HG03439 (cell line): ENCODE measurements at regions not wholly inside any gene's neighbourhood (a gene's known extent, or its start where the extent isn't known, plus 50 kb on each side); places are given as distances from the start of the nearest gene placed in this dataset.
"Not testable (repeated sequence)": the region's sequence is repeated elsewhere in the genome, so short reads cannot be mapped to it uniquely, and the experiment has no call there.

Source experiments
- ATAC-seq: cut with Tn5 transposase; IDR thresholded peaks from one replicate; pipeline ENCODE4 v1.9.1; 2021; ENCODE audit warnings: mild to moderate bottlenecking, moderate library complexity; ENCODE audit not compliant: unreplicated experiment

DNA sequence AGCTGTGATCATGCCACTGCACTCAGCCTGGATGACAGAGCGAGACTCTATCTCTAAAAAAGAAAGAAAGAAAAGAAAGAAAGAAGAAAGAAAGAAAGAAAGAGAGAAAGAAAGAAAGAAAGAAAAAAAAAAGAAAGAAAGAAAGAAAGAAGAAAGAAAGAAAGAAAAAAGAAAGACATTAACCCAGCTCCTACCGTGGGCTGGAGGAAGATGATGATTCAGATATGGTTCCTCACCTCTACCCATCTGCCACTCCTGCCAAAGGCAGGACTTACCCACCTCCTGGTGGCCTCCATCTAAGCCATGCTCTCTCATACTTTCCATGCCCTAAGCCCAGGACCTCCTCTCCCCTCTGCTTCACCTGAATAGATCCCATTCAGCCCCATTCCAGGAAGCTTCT, 93.3 kb upstream of the LHX1 start:
- no peak for ATAC-seq

DNA sequence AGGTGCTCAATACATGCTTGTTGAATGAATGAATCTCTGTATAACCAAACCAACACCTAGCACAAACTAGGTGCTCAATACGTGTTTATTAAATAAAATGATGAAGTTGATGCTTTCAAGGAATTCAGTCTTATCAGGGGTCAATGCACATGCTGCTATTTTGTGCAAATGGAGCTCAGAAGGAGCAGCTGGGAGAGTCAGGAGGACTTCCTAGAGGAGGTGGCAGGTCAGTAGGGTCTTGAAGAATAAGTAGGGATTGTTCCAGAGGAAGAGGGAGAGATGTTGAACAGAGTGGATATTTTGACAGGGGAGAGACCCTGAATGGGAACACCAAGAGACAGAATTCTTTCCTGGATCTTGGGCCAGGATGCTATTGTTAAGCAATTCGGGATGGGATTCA, 92.7 kb upstream of the LHX1 start:
- ATAC-seq = no peak

DNA sequence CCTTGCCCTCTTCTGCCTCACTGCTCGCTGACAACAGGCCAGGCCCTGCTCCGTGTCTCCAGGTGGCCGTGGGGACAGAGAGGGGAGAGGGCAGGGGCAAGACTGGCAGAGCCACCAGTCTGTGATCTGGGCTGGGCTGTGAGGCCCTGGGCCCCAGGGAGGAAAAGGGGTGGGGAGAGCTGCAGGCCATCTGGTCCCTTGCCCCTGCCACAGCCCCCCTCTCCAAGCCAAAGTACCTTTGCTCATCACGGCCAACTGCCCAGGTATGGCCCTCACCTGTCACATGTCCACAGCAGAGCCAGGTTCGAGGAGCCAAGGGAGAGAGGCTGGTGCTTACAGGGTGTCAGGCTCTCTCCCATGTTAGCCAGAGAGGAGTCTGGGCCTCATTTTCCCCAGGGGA, 91.4 kb upstream of the LHX1 start:
- no peak for ATAC-seq

DNA sequence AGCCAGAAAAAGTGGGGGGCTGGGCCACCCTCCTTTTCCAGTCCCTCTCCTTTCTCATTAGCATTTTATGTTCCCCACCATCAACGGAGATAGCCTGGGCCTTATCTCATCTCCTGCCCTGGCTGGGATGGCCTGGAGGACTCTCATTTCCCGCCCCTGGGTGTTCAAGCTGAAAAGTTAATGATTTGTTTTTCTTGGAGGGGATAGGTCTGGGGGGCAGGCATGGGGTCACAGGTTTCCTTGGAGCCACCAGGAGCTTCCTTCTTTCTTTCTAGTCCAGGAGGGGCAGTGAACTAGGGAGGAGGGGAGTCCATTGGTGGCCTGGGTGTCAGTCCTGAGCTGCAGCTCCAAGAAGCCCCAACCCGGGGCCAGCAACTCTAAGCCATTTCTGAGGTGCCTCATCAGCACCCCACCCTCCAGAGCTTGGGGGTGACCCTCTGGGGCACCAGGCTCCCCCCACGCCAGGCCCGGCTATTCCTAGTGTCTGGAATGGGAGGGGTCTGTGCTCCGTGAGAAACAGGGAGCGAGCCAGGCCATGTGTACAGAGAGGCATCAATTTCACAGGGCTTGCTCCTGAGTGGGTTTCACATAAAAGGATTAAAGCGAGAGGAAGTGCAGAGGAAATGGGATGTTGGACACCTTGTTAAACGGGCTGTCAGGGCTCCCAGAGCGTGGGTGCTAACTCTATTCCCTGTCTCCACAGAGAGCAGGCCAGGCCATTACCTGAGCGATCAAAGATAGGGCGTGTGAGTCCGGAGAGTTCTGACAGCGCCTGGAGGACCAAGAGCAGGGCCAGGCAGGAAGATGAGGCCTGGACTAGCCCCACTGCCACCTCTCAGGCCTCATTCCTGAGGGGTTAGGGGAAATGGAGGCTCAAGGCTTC, 90.6 kb upstream of the LHX1 start:
- ATAC-seq = no peak

DNA sequence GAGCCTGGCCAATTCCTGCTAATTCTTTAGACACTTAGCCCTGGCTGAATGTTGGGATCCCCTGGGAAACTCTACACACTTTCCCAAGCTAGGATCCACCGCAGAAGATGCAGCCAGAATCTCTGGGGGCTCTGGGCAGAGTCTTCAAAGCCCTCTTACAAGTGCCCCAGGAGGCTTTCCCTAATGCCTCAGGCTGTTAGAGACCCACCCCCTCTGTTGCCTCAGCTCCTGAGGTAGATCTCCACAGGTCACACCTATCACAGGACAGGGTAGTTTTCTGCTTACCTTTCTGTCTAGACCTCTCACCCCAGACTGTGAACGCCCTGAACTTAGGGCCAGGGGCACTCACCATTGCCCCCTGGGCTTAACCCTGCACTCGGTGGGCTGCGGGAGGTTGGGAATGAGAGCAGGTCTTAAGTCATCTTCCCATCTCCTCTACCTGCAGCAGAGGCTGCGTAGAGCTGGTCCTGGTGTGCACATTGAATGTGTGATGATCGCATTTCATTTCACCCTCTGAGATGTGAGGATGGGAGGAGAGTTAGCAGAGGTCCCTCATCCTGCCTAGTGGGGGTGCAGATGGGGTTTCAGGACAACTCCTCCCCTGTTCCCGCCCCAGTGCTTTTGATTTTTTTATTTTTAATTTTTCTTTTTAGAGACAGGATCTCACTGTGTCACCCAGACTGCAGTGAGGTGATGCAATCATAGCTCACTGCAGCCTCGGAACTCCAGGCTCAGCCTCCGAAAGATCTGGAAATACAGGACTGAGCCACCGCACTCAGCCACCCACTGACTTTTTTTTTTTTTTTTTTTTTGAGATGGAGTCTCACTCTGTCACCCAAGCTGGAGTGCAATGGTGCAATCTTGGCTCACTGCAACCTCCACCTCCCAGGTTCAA, 89.0 kb upstream of the LHX1 start:
- ATAC-seq = no peak

DNA sequence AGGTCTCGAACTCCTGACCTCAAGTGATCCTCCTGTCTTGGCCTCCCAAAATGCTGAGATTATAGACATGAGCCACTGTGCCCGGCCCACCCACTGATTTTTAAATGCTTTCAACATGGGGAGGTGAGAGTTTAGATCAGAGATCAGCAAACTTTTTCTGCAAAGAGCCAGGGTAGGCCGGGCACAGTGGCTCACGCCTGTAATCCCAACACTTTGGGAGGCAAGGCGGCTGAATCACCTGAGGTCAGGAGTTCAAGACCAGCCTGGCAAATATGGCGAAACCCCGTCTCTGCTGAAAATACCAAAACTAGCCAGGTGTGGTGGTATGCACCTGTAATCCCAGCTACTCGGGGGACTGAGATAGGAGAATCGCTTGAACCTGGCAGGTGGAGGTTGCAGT, 88.3 kb upstream of the LHX1 start:
- not testable (repeated sequence) for ATAC-seq

DNA sequence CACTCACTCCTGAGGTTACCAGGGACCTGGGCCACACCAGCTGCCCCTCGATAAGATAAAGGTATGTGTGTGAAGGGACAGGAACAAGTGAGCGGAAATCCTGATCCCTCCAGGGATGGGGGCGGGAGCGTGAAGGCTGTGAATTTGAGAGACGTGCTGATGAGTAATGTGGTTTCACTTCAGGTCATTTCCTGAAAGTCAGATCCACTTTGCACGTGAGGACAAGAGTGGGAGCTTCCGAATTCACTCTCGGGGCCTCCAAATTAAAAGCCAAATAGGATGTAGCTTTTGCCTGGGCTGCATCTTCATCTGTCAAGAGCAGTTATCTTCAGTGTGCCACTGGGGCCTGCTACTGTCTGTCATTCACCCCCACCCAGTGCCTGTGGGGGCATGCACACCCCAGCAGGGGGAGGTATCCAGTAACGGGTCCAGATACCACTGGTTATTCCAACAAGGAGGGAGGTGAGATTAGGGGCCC, 87.4 kb upstream of the LHX1 start:
- ATAC-seq = no peak

DNA sequence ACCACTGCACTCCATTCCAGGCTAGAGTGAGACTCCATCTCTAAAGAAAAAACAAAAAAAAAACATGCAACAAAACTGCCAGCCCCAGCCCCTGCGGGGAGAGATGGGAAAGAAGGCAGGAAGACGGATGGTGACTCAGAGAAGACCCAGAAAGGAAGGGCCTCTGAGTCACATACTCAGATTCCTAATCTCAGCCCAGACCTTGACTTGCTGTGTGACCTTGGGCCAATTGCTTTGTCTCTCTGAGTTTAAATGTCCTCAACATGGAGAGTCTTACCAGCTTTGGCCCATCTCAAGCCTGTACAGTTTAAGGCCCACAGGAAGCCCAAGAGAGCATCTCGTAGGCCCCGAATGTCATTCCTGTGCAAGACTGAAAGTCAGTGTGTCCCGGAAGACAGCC, 86.5 kb upstream of the LHX1 start:
- ATAC-seq = no peak

DNA sequence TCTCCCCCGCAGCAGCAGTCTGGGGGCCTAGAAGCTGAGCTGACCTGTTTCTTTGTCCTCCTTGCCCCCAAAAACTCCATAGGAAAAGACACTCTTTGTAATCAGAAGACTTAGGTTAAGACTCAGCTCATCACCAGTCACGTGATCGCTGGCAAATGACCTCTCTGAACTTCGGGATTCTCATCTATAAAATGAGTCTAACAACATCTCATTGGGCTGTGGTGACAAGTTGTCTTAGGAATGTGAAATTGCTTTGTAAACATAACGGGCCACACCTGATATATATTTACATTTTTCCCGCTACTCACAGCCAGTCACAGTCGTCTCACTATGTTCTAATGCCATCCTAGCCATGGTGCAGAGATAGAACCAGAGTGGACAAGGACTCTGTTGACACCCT, 86.0 kb upstream of the LHX1 start:
- ATAC-seq = no peak

DNA sequence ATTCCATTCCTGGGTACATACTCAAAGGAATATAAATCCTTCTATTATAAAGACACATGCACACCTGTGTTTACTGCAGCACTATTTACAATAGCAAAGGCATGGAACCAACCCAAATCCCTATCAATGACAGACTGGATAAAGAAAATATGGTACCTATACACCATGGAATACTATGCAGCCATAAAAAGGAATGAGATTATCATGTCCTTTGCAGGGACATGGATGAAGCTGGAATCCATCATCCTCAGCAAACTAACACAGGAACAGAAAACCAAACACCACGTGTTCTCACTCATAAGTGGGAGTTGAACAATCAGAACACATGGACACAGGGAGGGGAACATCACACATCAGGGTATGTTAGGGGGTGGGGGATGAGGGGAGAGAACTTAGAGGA, 84.8 kb upstream of the LHX1 start:
- not testable (repeated sequence) for ATAC-seq

DNA sequence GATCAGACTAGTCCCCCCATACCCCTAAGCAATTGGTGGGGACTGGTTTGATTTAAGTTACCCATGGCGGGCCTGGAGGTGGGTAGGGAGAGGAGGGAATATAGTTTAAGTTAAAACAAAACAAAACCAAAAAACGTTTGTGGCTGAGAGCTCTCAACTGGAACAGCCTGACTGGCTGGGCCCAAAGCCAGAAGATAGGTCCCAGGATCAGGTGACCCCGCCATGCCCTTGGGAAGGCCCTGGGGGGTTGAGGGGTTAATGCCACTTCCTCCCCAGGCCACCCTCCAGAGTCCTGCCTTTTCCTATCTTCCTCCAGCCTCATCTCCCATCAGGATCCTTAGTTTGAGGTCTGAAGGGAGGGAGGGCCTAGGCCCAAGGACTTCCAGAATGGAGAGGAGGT, 82.3 kb upstream of the LHX1 start:
- no peak for ATAC-seq

DNA sequence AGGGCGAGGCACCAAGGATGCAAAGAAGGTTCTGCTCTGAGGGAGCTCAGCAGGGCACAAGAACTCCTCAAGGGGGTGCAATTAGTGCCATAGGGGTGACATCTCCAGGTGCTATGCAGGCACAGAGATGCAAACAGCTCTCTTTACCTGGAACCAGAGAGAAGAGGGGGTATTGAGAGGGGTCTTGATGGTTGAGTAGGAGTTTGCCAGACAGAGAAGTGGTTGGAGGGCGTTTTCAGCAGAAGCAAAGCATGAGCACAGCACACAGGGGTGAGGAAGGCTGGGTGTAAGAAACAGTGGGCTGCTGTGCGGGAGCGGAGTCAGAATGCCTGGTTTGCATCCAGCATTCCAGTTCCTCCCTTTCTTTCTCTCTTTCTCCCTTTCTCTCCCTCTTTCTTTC, 81.8 kb upstream of the LHX1 start:
- no peak for ATAC-seq

DNA sequence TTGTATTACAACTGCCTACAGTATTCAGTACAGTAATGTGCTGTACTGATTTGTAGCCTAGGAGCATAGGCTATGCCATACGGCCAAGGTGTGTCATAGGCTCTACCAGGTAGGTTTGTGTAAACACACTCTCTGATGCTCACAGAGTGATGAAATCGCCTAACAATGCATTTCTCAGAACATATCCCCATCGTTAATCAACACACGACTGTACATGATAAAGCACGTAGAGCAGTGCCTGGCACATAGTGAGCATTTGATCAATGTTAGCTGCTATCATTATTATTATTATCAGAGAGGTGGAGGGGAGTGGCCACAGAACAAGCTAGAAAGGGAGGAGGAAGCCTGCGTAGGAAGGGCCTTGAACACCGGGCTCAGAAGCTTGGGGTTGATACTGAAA, 81.1 kb upstream of the LHX1 start:
- ATAC-seq = no peak

DNA sequence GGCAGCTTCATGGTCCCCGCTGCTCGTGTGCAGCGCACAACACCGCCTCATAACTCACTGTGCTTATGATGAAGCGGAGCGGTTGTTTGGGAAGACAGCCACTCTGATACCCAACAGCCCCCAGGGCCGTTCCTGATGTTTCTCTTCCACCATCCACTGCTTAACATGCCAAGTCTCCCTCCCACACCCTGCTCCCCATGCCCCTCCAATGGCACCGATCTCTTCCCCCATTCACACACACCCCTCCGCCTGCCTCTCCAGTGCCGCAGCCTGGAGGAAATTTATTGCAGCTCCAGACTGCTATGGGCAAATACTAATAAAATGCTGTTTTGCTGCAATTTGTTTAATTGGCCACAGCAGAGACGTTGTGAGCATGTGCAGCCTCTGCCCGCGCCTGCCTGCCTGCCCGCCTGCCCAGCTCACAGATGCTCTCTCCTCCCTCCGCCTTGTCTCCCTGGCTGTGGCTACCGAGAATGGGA, 80.3 kb upstream of the LHX1 start:
- ATAC-seq = no peak

DNA sequence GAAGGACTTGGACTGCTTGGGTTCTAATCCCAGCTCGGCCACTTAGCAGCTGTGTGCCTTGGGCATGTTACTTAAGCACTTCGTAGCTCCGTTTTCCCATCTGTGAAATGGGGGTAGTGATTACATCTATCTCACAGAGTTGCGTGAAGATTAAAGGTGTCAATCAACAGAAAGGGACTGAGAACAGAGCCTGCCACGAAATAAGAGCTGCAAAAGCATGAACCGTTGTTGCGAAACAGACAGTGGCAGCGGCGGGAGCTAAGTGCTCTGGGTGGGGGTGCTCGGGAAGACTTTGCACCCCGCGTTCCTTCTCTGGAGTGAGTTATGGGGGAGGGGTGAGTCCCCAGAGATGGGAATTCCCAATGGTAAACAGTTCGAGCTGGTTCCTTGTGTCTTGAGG, 79.6 kb upstream of the LHX1 start:
- no peak for ATAC-seq

DNA sequence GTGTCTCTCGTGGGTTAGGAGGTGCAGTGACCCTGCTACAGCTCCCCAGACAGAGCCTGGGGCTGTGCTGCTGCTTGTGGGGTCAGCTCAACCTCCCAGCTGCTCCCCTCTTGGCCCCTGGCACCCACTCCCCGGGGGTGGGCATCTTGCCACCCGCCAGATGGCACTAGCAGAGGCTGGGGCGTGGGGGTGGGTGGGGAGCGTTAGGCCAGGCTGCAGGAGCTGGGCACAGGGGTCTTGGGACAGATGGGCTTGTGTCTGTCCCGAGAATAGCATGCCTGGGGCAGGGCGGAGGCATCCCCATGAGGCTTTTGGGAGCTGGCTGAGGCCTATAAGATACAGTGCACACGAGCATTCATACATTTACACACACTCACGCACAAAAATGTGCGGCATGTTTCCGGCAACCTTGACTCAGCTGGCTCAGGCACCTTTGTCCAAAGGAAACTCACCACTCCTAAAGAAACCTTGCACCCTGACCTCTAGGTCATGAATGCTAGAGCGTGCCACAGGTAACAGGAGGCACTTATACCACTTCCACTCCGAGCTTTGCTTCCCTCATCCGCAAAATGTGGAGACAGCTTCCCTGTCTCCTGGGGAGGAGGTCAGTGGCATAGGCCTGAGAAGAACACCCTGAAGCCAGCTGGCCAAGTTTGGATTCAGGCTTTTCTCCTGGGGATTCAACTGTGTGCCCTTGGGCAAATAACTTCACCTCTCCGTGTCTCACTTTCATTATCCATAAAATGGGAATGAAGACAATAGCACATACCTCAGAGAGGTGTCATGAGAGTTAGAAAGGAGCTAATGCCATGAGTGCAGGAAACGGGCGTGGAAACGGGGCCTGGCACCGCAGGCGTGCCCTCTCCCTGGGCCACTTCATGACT, 78.9 kb upstream of the LHX1 start:
- ATAC-seq = no peak

DNA sequence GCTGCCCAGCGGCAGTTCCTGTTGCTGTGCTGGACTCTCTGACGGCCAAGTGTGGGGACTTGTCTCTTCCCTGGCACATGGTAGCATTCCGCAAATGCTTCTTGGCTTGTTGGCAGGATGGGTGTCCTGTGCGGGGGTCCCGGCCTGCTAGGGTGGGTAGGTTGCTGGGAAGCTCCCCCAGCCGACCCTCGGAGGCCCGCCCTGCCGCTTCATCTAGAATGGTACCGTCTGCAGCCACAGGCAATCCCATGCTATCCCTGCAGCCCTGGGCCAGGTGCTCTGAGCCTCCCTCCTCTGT, 78.3 kb upstream of the LHX1 start:
- no peak for ATAC-seq

DNA sequence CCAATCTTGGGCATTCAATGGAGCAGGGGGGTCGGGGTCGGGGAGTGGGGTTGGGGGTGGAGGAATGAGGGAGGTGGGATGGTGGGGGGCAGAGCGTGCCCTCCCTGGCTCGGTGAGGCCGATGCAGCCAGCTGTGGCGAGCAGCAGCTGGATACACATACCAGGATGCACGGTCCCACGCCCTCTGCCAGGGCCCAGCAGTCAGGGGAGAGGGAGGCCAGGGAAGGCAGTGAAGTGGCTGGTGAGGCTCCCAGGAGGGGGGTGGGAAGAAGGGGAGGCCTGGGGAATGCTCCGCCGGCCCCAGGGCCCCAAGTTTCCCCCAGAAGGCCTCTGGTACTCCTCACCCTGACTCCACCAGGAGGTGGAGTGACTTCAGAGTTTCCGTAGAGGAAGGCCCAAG, 77.6 kb upstream of the LHX1 start:
- no peak for ATAC-seq

DNA sequence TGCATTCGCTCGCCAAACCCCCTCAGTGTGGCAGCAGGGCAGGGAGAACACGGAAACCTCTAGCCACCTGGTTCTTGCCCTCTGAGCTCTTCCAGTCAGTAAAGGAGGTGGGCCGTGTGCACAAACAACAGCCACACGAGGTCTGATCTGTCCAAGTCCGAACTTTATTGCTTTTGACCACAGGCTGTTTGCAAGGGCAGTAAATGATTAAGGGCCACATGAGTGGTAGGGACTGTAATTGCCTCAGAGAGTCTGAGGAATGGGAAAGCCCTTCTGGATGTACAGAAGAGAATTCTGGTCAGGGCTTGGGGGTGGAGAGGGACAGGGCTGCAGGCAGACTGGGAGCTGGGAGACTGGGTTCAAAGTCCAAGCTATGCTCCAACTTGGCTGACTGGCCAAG, 75.7 kb upstream of the LHX1 start:
- ATAC-seq = no peak

DNA sequence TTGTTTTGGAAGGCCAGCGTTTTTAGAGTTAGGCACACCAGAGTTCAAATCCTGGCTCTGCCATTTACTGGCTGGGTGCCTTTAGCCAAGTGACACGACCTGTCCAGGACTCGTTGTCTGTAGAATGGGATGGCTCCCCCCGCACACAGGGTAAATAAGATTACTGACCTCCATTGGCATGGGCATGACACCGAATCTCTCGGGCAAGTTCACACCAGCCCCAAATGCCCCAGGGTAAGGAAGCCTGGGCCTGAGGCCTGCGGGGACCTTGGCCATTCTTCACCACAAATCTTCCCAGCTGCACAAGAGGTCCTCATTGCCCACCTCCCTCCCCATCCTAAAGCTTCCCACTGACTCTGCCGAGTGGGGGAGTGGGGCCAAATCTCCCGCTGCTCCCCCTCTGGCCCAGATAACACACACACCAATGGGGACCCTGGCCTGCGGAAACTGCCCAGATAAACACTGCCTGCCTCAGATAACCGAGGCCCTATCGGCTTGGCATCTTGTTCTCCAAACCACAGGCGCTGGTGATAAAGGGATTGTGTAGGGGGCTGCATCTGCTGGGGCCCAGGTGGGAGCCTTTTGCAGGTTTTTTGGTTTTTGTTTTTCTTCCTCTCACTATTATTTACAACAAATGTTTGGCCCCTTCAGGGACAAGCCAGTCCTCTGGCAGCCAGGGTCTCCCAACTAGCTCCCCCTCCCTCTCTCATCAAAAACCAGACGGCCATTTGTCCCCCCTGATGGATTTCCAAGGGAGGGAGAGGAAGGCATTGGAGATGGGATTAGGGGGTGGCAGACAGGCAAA, 75.0 kb upstream of the LHX1 start:
- no peak for ATAC-seq
